MM.1S (cell line): ENCODE measurements at regions not wholly inside any gene's neighbourhood (a gene's known extent, or its start where the extent isn't known, plus 50 kb on each side); places are given as distances from the start of the nearest gene placed in this dataset.

Experiments
- DNase-seq: peaks from one replicate; pipeline ENCODE4 v3.0.0-alpha.2; 2015
- H2AFZ ChIP-seq: fragments of 300-600 bp; sonication (generic); 2 replicates; pipeline ENCODE4 v1.6.0; 2016; ENCODE audit warnings: antibody characterized with exemption, low read length
- H3F3A ChIP-seq: fragments of 300-600 bp; sonication (generic); 2 replicates; pipeline ENCODE4 v1.6.1; 2016; ENCODE audit warnings: mild to moderate bottlenecking, antibody characterized with exemption, low read length, moderate library complexity, mixed read lengths; ENCODE audit not compliant: insufficient read depth
- H3K27ac ChIP-seq: fragments of 300-600 bp; sonication (generic); 2 replicates; pipeline ENCODE4 v1.5.1; 2016; ENCODE audit warnings: mild to moderate bottlenecking, low read length
- H3K27me3 ChIP-seq: fragments of 300-600 bp; sonication (generic); replicated peaks from 2 replicates; pipeline ENCODE4 v1.6.0; 2016; ENCODE audit warnings: low read length; ENCODE audit not compliant: insufficient read depth
- H3K36me3 ChIP-seq: fragments of 300-600 bp; sonication (generic); replicated peaks from 2 replicates; pipeline ENCODE4 v1.6.1; 2016; ENCODE audit warnings: mild to moderate bottlenecking, low read length, mixed read lengths; ENCODE audit not compliant: insufficient read depth
- H3K4me1 ChIP-seq: fragments of 300-600 bp; sonication (generic); 2 replicates; pipeline ENCODE4 v1.6.1; 2016; ENCODE audit warnings: low read length, mixed read lengths
- H3K4me2 ChIP-seq: fragments of 300-600 bp; sonication (generic); 2 replicates; pipeline ENCODE4 v1.6.0; 2016; ENCODE audit warnings: low read depth, low read length
- H3K4me3 ChIP-seq: fragments of 300-600 bp; sonication (generic); 2 replicates; pipeline ENCODE4 v1.5.1; 2016; ENCODE audit warnings: low read length, mixed read lengths
- H3K79me2 ChIP-seq: fragments of 300-600 bp; sonication (generic); 2 replicates; pipeline ENCODE4 v1.6.1; 2016; ENCODE audit warnings: mixed run types, low read length, mixed read lengths
- H3K9ac ChIP-seq: fragments of 300-600 bp; sonication (generic); 2 replicates; pipeline ENCODE4 v1.6.1; 2016; ENCODE audit warnings: low read length, mixed read lengths
- H3K9me2 ChIP-seq: fragments of 300-600 bp; sonication (generic); replicated peaks from 2 replicates; pipeline ENCODE4 v1.6.1; 2016; ENCODE audit warnings: mild to moderate bottlenecking, low read length, mixed read lengths; ENCODE audit not compliant: insufficient read depth
- H3K9me3 ChIP-seq: fragments of 300-600 bp; sonication (generic); replicated peaks from 2 replicates; pipeline ENCODE4 v1.6.1; 2016; ENCODE audit warnings: mild to moderate bottlenecking, low read length, mixed read lengths; ENCODE audit not compliant: insufficient read depth
- H4K20me1 ChIP-seq: fragments of 300-600 bp; sonication (generic); 2 replicates; pipeline ENCODE4 v1.6.1; 2016; ENCODE audit warnings: mild to moderate bottlenecking, low read length, moderate library complexity, mixed read lengths; ENCODE audit not compliant: insufficient read depth
- EZH2 ChIP-seq: fragments of 300-600 bp; sonication (generic); optimal IDR thresholded peaks from 2 replicates; pipeline ENCODE3; 2017; ENCODE audit warnings: low read depth, mild to moderate bottlenecking, antibody characterized with exemption, low read length, mixed read lengths
- EZH2phosphoT487 ChIP-seq: fragments of 300-600 bp; sonication (generic); IDR thresholded peaks from 2 replicates; pipeline ENCODE4 v1.6.1; 2018; ENCODE audit warnings: antibody characterized with exemption, low read length
- TF ChIP-seq, protein P1 (sequence below): fragments of 300-600 bp; sonication (generic); IDR thresholded peaks from 2 replicates; pipeline ENCODE4 v1.5.1; 2016; ENCODE audit warnings: antibody characterized with exemption, low read length, mixed read lengths

DNA sequence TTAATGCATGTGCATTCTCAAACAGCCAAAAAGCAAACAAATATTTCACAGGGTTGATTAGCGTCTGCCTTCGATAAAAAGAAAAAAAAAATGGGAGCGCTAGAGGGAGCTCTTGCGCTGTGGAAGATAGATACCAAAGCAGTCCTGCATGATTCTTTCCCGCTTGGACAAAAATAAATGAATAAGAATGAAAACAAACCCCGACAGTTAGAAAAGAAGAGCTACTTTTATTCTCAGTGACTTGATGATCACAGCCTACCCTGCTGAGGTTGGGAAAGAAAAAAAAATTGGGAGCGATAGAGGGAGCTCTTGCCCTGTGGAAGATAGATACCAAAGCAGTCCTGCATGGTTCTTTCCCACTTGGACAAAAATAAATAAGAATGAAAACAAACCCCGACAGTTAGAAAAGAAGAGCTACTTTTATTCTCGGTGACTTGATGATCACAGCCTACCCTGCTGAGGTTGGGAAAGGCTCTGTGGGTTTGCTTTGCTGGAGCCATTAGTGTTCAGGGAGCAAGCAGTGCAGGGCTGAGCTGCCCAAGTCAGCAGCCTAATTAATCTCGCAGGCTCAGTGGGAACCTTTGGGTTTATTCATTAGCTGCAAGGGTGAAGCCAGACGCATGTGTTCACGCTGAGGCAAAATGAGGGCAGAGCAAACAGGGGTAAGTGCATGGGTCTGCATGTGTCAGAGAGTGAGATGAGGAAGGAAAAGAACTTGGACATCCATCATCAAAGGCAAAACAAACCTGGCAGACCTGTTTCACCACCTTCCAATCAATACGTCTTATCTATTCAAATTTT lies 249.3 kb upstream of the PRKX start:
- H3K36me3 ChIP-seq = no peaks in the 10 kb centered on the region
- peak overlapping the region; percentile 21; the same call in 1 of the 2 replicates for H3K4me2 ChIP-seq
- TF ChIP-seq EZH2phosphoT487 (no peak), EZH2 (no peak)
- TF ChIP-seq, protein P1, sequence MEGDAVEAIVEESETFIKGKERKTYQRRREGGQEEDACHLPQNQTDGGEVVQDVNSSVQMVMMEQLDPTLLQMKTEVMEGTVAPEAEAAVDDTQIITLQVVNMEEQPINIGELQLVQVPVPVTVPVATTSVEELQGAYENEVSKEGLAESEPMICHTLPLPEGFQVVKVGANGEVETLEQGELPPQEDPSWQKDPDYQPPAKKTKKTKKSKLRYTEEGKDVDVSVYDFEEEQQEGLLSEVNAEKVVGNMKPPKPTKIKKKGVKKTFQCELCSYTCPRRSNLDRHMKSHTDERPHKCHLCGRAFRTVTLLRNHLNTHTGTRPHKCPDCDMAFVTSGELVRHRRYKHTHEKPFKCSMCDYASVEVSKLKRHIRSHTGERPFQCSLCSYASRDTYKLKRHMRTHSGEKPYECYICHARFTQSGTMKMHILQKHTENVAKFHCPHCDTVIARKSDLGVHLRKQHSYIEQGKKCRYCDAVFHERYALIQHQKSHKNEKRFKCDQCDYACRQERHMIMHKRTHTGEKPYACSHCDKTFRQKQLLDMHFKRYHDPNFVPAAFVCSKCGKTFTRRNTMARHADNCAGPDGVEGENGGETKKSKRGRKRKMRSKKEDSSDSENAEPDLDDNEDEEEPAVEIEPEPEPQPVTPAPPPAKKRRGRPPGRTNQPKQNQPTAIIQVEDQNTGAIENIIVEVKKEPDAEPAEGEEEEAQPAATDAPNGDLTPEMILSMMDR = peak; percentile 56
- 0 out of 2 replicates have a peak overlapping the region, but pooled peaks have one; percentile 11 for H2AFZ ChIP-seq
- no peak overlapping the region for H3K27ac ChIP-seq
- no peak overlapping the region for H3K4me3 ChIP-seq
- H3K4me1 ChIP-seq = no peaks in the 10 kb centered on the region
- no peak overlapping the region for H3K9ac ChIP-seq
- no peaks in the 10 kb centered on the region for H3K9me3 ChIP-seq
- no peaks in the 10 kb centered on the region for H3K79me2 ChIP-seq
- H3K27me3 ChIP-seq = no peaks in the 10 kb centered on the region
- H4K20me1 ChIP-seq = no peaks in the 10 kb centered on the region
- peak; percentile 34 for DNase-seq
- H3F3A ChIP-seq = no peaks in the 10 kb centered on the region
- no peaks in the 10 kb centered on the region for H3K9me2 ChIP-seq

DNA sequence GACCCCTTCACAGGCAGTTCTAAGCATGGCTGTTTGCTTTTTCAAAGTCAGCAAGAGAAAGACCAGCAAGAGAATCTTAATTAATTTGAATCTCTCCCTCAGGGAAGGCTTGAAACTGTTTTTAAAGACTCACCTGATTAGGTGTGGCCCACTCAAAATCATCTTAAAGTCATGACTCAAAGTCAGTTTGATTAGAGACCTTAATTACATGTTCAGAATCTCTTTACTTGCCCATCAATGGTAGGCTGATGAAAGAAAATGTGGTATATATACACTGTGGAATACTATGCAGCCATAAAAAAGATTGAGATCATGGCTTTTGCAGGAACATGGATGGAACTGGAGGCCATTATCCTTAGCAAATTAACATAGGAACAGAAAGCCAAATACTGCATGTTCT lies 247.5 kb upstream of the PRKX start:
- TF ChIP-seq, protein P1 = no peak
- TF ChIP-seq EZH2phosphoT487 = no peak
- TF ChIP-seq EZH2 = no peak
- no peak overlapping the region for H3K9ac ChIP-seq
- H4K20me1 ChIP-seq = no peaks in the 10 kb centered on the region
- no peak overlapping the region for H2AFZ ChIP-seq
- H3K4me2 ChIP-seq = no peak overlapping the region
- H3K36me3 ChIP-seq = no peaks in the 10 kb centered on the region
- no peak overlapping the region for H3K4me3 ChIP-seq
- no peaks in the 10 kb centered on the region for H3K9me3 ChIP-seq
- no peaks in the 10 kb centered on the region for H3K79me2 ChIP-seq
- H3K27ac ChIP-seq = no peak overlapping the region
- no peaks in the 10 kb centered on the region for H3K9me2 ChIP-seq
- no peaks in the 10 kb centered on the region for H3K27me3 ChIP-seq
- no peak for DNase-seq
- no peaks in the 10 kb centered on the region for H3F3A ChIP-seq
- no peaks in the 10 kb centered on the region for H3K4me1 ChIP-seq

DNA sequence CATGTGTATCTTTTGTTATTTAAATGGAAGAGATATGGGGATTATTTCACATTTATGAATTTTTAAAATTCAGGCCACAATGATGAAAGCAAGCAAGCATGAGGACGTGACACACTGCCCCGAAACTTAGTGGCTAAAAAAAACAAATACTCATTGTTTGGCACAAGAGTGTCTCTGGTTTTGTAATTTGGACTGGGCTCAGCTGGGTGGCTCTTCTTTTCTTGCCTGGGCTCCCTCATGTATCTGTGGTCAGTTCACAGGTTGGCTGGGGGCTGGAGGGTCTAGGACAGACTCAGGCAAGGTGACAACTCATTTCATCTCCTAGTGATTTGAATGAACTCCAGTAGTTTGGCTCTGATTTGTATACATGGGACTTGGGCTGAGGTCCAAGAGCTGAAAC lies 238.4 kb upstream of the PRKX start:
- H3K9ac ChIP-seq = no peak overlapping the region
- H3K9me3 ChIP-seq = no peaks in the 10 kb centered on the region
- no peak for TF ChIP-seq EZH2
- H3K4me3 ChIP-seq = no peak overlapping the region
- no peak overlapping the region for H3K4me2 ChIP-seq
- H3F3A ChIP-seq = no peaks in the 10 kb centered on the region
- DNase-seq = no peak
- H2AFZ ChIP-seq = no peak overlapping the region
- H3K27ac ChIP-seq = no peak overlapping the region
- H3K9me2 ChIP-seq = no peaks in the 10 kb centered on the region
- H3K36me3 ChIP-seq = no peaks in the 10 kb centered on the region
- no peaks in the 10 kb centered on the region for H3K27me3 ChIP-seq
- H3K79me2 ChIP-seq = no peaks in the 10 kb centered on the region
- no peaks in the 10 kb centered on the region for H4K20me1 ChIP-seq
- H3K4me1 ChIP-seq = no peaks in the 10 kb centered on the region

DNA sequence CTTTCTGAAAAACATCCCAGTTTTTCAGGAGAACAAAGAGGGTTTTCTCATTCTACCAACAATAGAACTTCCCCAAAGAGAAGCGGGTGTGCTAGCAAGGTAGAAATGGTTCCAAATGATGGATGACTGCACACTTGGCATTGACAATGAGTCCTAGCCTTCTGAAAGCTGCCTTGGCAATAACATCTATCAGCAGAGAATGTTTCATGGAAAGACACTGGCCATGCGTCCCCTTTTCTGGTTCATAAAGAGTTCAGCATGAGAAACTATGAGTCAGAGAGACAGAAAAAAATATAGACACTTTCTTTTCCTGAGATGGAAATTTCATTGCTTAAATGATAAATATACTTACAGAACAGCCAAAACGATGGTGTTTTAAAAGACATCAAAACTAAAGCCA lies 236.9 kb upstream of the PRKX start:
- no peaks in the 10 kb centered on the region for H3K9me2 ChIP-seq
- no peaks in the 10 kb centered on the region for H3K36me3 ChIP-seq
- H3K9me3 ChIP-seq = no peaks in the 10 kb centered on the region
- H3K79me2 ChIP-seq = no peaks in the 10 kb centered on the region
- H3K9ac ChIP-seq = no peak overlapping the region
- no peak overlapping the region for H2AFZ ChIP-seq
- DNase-seq = no peak
- no peak overlapping the region for H3K27ac ChIP-seq
- H3K4me3 ChIP-seq = no peak overlapping the region
- H3K27me3 ChIP-seq = no peaks in the 10 kb centered on the region
- no peaks in the 10 kb centered on the region for H3K4me1 ChIP-seq
- TF ChIP-seq, protein P1 = no peak
- no peak for TF ChIP-seq EZH2phosphoT487
- TF ChIP-seq EZH2 = no peak
- no peaks in the 10 kb centered on the region for H3F3A ChIP-seq
- H4K20me1 ChIP-seq = no peaks in the 10 kb centered on the region
- no peak overlapping the region for H3K4me2 ChIP-seq
